Mesendoderm (in vitro differentiated cells): ENCODE measurements at regions not wholly inside any gene's neighbourhood (a gene's known extent, or its start where the extent isn't known, plus 50 kb on each side); places are given as distances from the start of the nearest gene placed in this dataset.

Experiments
- DNase-seq: peaks from one replicate; pipeline ENCODE4 v3.0.0; 2013
- H2AK5ac ChIP-seq: 2 replicates; pipeline ENCODE4 v1.6.1; 2013; ENCODE audit warnings: low read length, inconsistent platforms
- H2BK120ac ChIP-seq: 2 replicates; pipeline ENCODE4 v1.6.1; 2013; ENCODE audit warnings: low read depth, mild to moderate bottlenecking, low read length, moderate library complexity, mixed read lengths
- H2BK15ac ChIP-seq: replicated peaks from 2 replicates; pipeline ENCODE4 v1.6.1; 2013; ENCODE audit warnings: low read depth, mild to moderate bottlenecking, moderate library complexity
- H2BK5ac ChIP-seq: 2 replicates; pipeline ENCODE4 v1.6.1; 2013; ENCODE audit warnings: low read length, inconsistent platforms
- H3K18ac ChIP-seq: 2 replicates; pipeline ENCODE4 v1.6.1; 2013; ENCODE audit warnings: mild to moderate bottlenecking, low read length, mixed read lengths
- H3K23ac ChIP-seq: one replicate; pipeline ENCODE4 v1.6.1; 2013; ENCODE audit warnings: low read length
- H3K27ac ChIP-seq: 2 replicates; pipeline ENCODE4 v1.5.1; 2013; ENCODE audit warnings: low read depth, mild to moderate bottlenecking, inconsistent platforms, low read length, moderate library complexity
- H3K27me3 ChIP-seq: 2 replicates; pipeline ENCODE4 v1.6.1; 2013; ENCODE audit warnings: low read length, control low read depth, mild to moderate bottlenecking, inconsistent platforms; ENCODE audit not compliant: insufficient read depth, poor library complexity
- H3K36me3 ChIP-seq: 2 replicates; pipeline ENCODE4 v1.6.1; 2013; ENCODE audit warnings: low read length, inconsistent platforms; ENCODE audit not compliant: control insufficient read depth, insufficient read depth
- H3K4ac ChIP-seq: one replicate; pipeline ENCODE4 v1.6.1; 2013; ENCODE audit warnings: low read depth, mild to moderate bottlenecking, low read length, moderate library complexity
- H3K4me1 ChIP-seq: 2 replicates; pipeline ENCODE4 v1.6.1; 2013; ENCODE audit warnings: low read depth, low read length, inconsistent platforms; ENCODE audit not compliant: control insufficient read depth
- H3K4me2 ChIP-seq: 2 replicates; pipeline ENCODE4 v1.6.1; 2013; ENCODE audit warnings: low read length
- H3K4me3 ChIP-seq: 2 replicates; pipeline ENCODE4 v1.5.1; 2013; ENCODE audit warnings: mild to moderate bottlenecking, low read length
- H3K56ac ChIP-seq: one replicate; pipeline ENCODE4 v1.6.1; 2013; ENCODE audit warnings: low read length
- H3K79me1 ChIP-seq: 2 replicates; pipeline ENCODE4 v1.6.1; 2013; ENCODE audit warnings: low read length, inconsistent platforms
- H3K79me2 ChIP-seq: 2 replicates; pipeline ENCODE4 v1.6.1; 2013; ENCODE audit warnings: mild to moderate bottlenecking, low read length; ENCODE audit not compliant: control insufficient read depth, insufficient read depth
- H3K9ac ChIP-seq: 2 replicates; pipeline ENCODE4 v1.6.1; 2013; ENCODE audit warnings: low read length, inconsistent platforms
- H4K5ac ChIP-seq: one replicate; pipeline ENCODE4 v1.6.1; 2013; ENCODE audit warnings: low read length
- H4K8ac ChIP-seq: one replicate; pipeline ENCODE4 v1.6.1; 2013; ENCODE audit warnings: low read depth, mild to moderate bottlenecking, control low read depth, low read length, moderate library complexity
- WGBS: extraction: QIAGEN DNeasy Blood & Tissue Kit; methylation state at CpG from one replicate; pipeline ENCODE4 v1.1.7; 2013; ENCODE audit warnings: low lambda C conversion rate, missing lambda C conversion rate; ENCODE audit not compliant: insufficient coverage; ENCODE audit errors: extremely low coverage; 5-methylcytosine and 5-hydroxymethylcytosine counted together

DNA sequence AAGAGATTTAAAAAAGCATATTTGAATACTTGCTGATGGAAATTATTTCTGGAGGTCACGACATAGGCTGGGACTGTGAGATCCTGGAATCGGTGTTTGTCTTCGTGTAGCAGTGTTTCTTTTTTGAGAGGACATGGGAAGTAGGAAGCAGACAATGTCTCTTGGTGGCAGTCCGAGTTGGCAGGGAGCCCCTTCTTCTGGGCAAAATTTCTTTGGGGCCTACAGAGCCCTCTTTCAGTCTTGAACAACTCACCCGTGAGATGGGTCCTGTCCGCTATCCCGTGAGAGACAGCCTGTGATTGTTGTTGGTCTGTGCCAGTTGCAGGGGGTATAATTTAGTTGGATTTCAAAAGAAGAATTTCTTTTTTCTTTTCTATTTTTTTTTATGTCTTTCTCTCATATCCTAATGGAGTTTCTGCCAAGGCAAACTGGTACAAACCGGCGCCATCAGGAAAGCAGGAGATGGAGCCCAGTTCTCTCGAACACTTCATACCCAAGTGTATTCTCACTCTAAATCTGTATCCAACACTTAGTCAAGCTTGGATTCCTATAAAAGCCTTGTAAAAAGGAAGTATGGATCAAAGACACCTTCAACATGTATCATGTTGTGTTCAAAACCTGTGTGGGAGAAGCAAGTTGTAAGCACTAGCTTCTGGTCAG, 785.1 kb downstream of the MAFB start:
- WGBS, result no CpG with 5 or more reads among the region's 10 CpGs
- DNase-seq, result no peak
- no peaks in the 10 kb centered on the region for H3K27me3 ChIP-seq

DNA sequence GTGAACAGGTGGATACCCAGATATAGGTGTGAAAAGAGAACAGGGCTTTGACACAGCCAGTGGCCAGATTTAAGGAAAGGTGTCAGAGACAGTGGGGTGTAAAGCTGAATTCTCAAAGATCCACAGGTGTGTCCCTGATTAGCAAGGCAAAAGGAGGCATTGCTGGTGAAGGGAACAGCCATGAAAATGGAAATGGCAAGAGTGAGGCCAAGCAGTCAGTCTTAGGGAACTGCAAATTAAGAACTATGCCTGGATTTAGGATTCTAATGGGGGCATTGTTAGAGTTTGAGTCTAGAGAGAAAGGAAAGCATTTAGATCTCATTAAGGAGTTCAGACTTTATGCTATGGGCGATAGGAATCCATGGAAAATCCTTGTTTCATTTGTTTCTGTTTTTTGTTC, 789.2 kb downstream of the MAFB start:
- Histone ChIP-seq H3K18ac (no peak overlapping the region), H3K4me1 (no peaks in the 10 kb centered on the region), H4K8ac (no peak overlapping the region), H3K4me3 (no peak overlapping the region), H2AK5ac (no peak overlapping the region), H3K36me3 (no peaks in the 10 kb centered on the region), H3K23ac (no peak overlapping the region), H2BK15ac (no peak overlapping the region), H3K4me2 (no peak overlapping the region), H3K9ac (no peak overlapping the region), H3K79me2 (no peaks in the 10 kb centered on the region), H4K5ac (no peak overlapping the region), H3K56ac (no peak overlapping the region), H3K79me1 (no peaks in the 10 kb centered on the region), H3K4ac (no peak overlapping the region), H3K27ac (no peak overlapping the region), H2BK5ac (no peak overlapping the region), H3K27me3 (no peaks in the 10 kb centered on the region), H2BK120ac (no peak overlapping the region)
- no CpG with 5 or more reads among the region's 1 CpG for WGBS
- no peak for DNase-seq

More for the DNA sequence above, 785.1 kb downstream of the MAFB start:
- Histone ChIP-seq H2BK5ac (no peak overlapping the region), H3K56ac (no peak overlapping the region), H3K79me1 (no peaks in the 10 kb centered on the region), H4K8ac (no peak overlapping the region), H3K4ac (no peak overlapping the region), H3K9ac (no peak overlapping the region), H3K79me2 (no peaks in the 10 kb centered on the region), H2BK15ac (no peak overlapping the region), H3K18ac (no peak overlapping the region), H3K4me2 (no peak overlapping the region), H3K23ac (no peak overlapping the region), H2AK5ac (no peak overlapping the region), H3K36me3 (no peaks in the 10 kb centered on the region), H3K4me3 (no peak overlapping the region), H3K4me1 (no peaks in the 10 kb centered on the region), H2BK120ac (no peak overlapping the region), H4K5ac (no peak overlapping the region), H3K27ac (no peak overlapping the region)

DNA sequence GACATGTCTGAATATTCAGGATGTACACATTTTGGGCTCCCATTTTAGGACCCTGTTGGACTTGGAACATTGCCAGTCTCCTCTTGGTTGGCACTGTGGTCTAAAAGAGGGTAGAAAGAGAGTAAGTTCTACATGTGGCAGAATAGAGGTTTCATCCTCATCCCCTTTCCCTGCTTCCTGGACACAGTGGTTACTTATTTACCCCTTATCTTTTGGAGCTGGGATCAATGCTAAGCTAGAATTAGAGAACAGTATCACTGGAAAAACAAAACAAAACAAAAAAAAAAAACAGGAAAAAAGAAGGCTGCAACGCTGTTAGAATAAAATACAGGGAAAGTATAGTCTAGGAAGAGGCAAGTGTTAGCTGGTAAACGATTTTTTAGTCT, 790.6 kb downstream of the MAFB start:
- no CpG with 5 or more reads among the region's 2 CpGs for WGBS
- Histone ChIP-seq H3K18ac (no peak overlapping the region), H4K5ac (no peak overlapping the region), H3K36me3 (no peaks in the 10 kb centered on the region), H4K8ac (no peak overlapping the region), H2BK120ac (no peak overlapping the region), H2AK5ac (no peak overlapping the region), H3K79me2 (no peaks in the 10 kb centered on the region), H3K27ac (no peak overlapping the region), H3K56ac (no peak overlapping the region), H3K4me3 (no peak overlapping the region), H3K23ac (no peak overlapping the region), H3K4me1 (no peaks in the 10 kb centered on the region), H3K79me1 (no peaks in the 10 kb centered on the region), H2BK5ac (no peak overlapping the region), H2BK15ac (no peak overlapping the region), H3K27me3 (no peaks in the 10 kb centered on the region), H3K9ac (no peak overlapping the region), H3K4me2 (no peak overlapping the region), H3K4ac (no peak overlapping the region)
- DNase-seq, result no peak

DNA sequence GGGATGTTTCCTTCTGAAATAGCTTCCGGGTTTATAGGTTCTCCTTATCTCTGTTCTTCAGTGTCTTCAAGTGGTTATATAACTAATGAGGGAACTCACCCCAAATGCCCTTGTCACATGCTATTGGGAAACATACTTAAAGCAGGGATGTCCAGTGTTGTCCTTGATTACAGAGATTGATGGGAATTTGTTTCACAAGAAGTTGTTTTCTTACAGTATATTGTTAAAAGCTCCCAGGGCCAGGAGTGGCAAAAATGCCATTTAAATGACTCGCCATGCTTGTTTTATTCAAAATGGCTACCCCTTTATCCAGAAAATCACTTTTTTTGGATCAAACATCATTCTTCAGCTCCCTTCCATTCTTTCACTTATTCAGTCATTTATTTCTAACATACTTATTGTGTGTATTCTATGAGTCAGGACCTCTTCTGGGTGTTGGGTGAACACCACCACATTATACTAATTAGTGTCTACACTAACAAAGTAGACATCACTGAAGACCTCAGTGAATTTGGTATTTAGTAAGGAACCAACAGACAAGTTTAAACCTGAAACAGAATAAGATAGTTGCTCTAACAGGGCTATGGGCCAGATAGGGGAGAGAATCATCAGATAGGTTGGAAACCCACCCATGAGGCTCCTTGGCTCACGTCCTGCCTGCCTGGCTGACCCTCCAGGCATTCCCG, 791.1 kb downstream of the MAFB start:
- Histone ChIP-seq H3K4me3 (no peak overlapping the region), H3K79me1 (no peaks in the 10 kb centered on the region), H3K27ac (no peak overlapping the region), H2BK120ac (no peak overlapping the region), H2BK15ac (no peak overlapping the region), H2BK5ac (no peak overlapping the region), H3K4ac (no peak overlapping the region), H3K56ac (no peak overlapping the region), H4K5ac (no peak overlapping the region), H2AK5ac (no peak overlapping the region), H3K23ac (no peak overlapping the region), H4K8ac (no peak overlapping the region), H3K9ac (no peak overlapping the region), H3K4me2 (no peak overlapping the region), H3K18ac (no peak overlapping the region), H3K36me3 (no peaks in the 10 kb centered on the region), H3K27me3 (no peaks in the 10 kb centered on the region), H3K4me1 (no peaks in the 10 kb centered on the region), H3K79me2 (no peaks in the 10 kb centered on the region)
- no CpG with 5 or more reads among the region's 4 CpGs for WGBS
- DNase-seq, result no peak

DNA sequence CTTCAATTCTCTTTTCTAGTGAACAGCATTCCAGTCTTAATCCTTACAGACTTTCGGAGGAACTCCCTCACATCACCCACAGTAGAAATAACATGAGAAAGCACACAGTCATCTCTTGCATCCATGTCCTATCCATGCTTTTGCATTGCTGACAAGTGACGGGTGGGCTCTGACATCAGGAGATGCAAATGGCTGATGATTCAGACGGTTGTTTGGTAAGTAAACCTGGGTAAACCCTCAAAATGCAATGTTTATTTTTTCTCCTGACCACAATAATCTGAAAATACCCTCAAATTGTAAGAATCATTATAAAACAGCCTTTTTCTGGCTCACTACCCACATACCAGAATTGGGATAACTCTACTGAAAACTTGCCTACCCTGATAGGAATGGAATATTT, 792.0 kb downstream of the MAFB start:
- no peak overlapping the region for H2BK15ac ChIP-seq
- no peak overlapping the region for H2BK5ac ChIP-seq
- WGBS, result no CpG with 5 or more reads among the region's 3 CpGs
- H3K79me1 ChIP-seq, result no peaks in the 10 kb centered on the region
- H2BK120ac ChIP-seq, result no peak overlapping the region
- H3K36me3 ChIP-seq, result no peaks in the 10 kb centered on the region
- H3K27me3 ChIP-seq, result no peaks in the 10 kb centered on the region
- no peak overlapping the region for H3K4ac ChIP-seq
- H3K4me3 ChIP-seq, result no peak overlapping the region
- no peak overlapping the region for H3K27ac ChIP-seq
- no peak overlapping the region for H3K18ac ChIP-seq
- H3K23ac ChIP-seq, result no peak overlapping the region
- H4K5ac ChIP-seq, result no peak overlapping the region
- no peak overlapping the region for H3K4me2 ChIP-seq
- H3K79me2 ChIP-seq, result no peaks in the 10 kb centered on the region
- no peak overlapping the region for H3K9ac ChIP-seq
- DNase-seq, result no peak
- no peak overlapping the region for H3K56ac ChIP-seq
- H2AK5ac ChIP-seq, result no peak overlapping the region
- H3K4me1 ChIP-seq, result no peaks in the 10 kb centered on the region
- no peak overlapping the region for H4K8ac ChIP-seq

DNA sequence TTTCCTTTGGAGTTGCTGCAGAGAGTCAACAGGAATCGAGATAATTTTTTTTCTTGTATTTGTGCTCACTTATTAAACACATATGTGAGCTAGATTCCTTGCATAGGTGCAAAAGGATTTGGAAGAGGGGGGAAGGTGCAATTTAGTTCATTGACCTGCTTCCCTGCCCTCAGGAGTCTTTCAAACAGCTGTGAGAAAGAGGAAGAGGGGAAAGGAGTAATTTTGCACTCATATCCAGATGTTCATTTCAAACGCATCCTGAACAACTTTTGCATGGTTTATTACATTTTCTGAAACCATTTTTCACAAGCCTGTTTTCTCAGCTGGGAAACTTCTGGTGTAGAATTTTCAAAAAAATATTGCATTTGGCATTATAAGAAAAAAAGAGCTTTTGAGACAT, 795.0 kb downstream of the MAFB start:
- no peak overlapping the region for H3K23ac ChIP-seq
- no peak overlapping the region for H2AK5ac ChIP-seq
- H3K27ac ChIP-seq, result no peak overlapping the region
- H3K9ac ChIP-seq, result no peak overlapping the region
- H3K36me3 ChIP-seq, result no peaks in the 10 kb centered on the region
- DNase-seq, result no peak
- H3K4me3 ChIP-seq, result no peak overlapping the region
- no peak overlapping the region for H2BK120ac ChIP-seq
- no peak overlapping the region for H2BK5ac ChIP-seq
- no peaks in the 10 kb centered on the region for H3K79me1 ChIP-seq
- WGBS, result no CpG with 5 or more reads among the region's 2 CpGs
- H4K8ac ChIP-seq, result no peak overlapping the region
- no peak overlapping the region for H3K56ac ChIP-seq
- no peak overlapping the region for H4K5ac ChIP-seq
- H3K27me3 ChIP-seq, result no peaks in the 10 kb centered on the region
- H2BK15ac ChIP-seq, result no peak overlapping the region
- no peaks in the 10 kb centered on the region for H3K79me2 ChIP-seq
- H3K18ac ChIP-seq, result no peak overlapping the region
- no peak overlapping the region for H3K4ac ChIP-seq
- no peak overlapping the region for H3K4me2 ChIP-seq
- no peaks in the 10 kb centered on the region for H3K4me1 ChIP-seq
